GM18511 (cell line): ENCODE measurements at regions not wholly inside any gene's neighbourhood (a gene's known extent, or its start where the extent isn't known, plus 50 kb on each side); places are given as distances from the start of the nearest gene placed in this dataset.

ENCODE experiments used
- ATAC-seq: cut with Tn5 transposase; IDR thresholded peaks from one replicate; pipeline ENCODE4 v1.9.1; 2021; ENCODE audit warnings: mild to moderate bottlenecking, moderate library complexity; ENCODE audit not compliant: unreplicated experiment

DNA sequence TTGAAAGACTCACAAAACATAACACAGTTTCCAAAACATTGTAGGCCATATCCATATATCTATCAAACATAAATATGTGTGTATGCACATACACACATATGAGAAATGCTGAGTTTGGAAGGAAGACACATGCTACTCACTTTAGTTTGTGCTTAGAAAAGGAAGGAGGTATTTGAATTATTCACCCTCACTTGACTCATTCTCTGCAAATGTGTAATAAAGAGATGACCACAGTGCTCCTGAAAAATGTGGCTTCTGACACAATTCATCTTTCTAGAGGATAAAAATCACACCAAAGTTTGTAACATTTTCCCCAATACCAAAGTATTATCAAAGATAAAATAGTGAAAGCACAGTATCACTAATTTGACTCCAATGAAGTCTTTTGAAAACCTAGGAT lies 950.1 kb downstream of the FAT4 start:
- ATAC-seq, result no peak

DNA sequence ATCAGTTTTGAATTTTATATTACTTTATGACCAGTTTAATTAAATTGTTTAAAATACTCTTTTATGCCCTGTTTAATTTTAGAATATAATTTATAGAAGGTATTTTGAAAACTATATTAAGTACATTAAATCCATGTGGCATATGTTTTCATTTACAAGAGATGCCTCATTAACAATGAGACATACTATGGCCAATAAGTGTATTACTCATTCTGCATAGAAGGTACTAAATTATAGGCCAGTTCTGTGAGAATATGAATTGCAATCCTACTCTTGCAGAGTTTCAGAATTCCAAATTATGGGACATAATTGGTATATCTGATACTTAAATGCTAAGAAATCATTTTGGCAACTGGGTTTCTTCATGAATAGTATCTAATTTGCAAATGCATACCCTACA lies 951.1 kb downstream of the FAT4 start:
- ATAC-seq, result no peak

DNA sequence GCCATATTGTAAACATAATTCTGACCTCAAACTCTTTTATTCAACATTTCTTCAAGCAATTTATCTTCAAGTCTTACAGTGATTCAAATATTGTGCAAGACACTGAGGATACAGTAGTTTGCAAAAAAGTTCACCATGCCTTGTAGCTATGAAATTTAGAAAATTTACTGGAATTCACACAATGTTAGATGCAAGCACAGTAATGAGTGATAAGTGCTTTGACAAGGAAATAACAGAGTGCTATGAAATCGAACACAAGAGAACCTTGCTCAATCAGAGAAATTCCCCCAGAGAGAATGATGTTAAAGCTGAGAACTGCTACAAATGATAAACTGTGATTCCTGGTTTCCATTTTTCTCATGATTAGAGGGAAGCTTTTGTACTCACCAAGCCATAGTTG lies 952.9 kb downstream of the FAT4 start:
- ATAC-seq, result no peak

DNA sequence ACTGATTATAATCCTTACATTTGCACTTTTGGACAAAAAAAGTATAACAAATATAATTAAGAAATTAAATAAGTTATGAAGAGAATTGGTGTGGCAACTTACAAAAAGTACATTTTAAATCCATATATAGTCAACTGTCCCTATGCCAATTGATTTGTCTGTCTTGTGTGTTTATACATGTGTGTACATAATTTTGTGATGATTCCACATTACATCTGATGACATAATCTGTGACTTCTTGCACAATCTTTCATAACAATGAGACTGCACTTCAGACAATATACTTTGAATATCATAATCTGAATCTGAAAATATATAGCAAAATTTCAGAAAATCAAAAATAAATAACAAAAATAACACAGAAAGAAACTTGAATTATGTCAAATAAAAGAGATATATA lies 953.4 kb downstream of the FAT4 start:
- ATAC-seq, result no peak

DNA sequence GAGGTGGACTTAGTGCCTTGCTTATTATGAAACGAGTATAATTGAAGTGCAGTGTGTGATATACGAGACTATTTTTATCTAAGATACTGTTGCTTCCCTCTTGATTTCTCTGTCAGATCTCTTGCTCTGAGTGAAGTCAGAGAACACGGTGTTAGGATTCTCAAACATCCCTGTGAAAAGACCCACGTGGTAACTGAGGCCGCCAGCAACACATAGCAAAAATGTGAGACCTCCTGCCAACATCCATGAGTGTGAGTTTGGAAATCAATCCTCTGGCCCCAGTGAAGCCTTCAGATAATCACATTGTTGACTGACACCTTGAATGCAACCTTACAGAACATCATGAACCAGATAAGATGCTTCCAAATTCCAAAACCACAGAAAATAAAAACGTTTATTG lies 954.4 kb downstream of the FAT4 start:
- no peak for ATAC-seq

DNA sequence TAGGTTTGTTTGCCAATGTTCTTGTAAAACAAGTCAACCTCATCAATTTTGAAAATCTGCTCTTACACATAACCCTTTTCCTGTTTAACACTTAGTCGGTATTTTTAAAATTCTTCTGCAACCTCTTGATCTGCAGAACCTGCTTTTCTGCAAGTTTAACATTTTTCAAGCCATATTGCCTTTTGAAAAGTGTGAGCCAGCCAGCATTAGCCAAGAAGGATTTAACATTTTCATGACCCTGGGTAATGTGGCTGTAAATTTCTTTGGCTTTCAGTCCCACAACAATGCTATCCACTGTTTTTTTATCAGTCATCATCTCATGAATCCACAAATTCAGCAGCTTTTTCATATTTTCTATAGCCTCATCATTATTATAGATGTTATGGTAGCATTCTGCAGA lies 956.5 kb downstream of the FAT4 start:
- no peak for ATAC-seq

DNA sequence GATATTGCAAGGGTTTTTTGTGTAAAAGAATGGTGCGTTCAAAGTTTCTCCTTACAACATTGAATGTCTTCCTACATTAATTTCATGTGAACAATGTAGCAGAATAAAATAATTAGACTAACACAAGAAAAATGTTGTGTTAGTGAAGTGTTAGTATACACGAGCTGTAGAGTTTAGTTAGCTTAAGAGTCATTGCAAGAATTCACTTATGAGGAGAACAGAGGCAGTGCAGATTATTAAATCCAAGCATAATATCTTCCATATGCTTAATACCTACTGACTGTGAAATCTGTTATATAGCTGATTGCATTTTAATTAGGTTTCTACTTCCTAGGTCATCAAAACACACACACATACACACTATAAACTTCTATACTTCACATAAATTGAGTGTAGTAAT lies 959.0 kb downstream of the FAT4 start:
- ATAC-seq, result no peak

DNA sequence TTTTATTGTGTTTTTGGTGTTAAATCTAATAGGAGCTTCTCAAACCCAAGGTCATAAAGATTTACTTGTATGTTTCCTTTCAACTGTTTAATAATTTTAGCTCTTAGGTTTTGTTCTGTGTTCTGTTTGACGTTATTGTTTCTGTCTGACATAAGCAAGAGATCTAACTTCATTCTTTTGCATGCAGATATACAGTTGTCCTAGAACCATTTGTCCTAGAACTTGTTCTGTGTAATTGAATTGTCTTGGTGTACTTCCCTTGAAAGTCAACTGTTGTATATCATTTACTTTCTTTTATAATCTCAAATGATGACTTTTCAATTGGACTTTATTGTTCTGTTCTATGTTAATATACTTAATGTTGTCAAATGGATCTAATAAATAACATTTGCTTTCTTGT lies 977.1 kb downstream of the FAT4 start:
- no peak for ATAC-seq

DNA sequence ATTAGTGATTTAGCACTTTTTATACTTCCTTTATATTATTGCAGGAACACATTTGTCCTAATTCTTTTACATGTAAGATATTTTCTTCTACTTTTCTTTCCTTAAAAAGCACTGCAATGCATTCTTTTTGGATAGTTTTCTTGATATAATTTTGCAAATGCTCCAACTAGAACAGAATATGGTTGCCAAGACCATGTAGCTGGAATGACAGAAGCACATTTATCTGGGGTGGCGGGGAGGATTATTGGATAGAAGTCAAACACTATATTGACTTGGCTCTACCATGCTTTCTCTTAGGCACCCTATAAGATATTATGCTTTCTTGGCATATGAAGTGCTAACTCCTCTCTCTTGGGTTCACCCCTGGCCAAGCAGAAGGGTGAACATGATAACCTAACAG lies 983.5 kb downstream of the FAT4 start:
- no peak for ATAC-seq

DNA sequence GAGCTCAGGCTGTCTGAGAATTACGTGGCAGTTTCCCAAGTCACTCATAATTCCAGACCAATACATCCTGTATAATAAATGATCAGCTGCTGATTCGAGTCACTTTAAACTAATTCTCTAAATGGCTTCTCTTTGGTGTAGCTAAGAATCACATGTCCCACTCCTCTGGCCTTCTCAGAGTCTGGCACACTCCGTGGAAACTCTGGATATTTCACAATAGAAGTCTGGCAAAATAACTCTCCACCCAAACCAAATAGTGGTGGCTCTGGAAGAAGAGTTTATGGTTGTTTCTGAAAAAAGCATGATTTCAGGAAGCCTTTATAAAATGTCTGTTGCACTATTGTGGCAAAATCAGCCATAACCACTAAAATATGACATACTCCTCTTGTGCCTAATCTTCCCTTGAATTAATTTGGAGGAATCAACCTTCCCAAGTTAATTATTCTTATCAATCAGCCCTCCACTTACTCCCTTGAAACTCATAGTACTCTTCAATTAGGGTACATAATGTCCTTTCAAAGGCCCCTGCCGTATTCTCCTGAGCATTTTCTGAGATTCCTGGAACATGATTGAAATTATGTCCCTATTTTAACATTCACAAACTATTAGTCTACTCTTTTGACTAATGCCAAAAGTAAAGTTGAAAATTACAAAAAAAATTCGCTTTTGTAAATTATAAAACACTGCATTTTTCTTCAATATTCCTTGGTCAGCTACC lies 991.6 kb downstream of the FAT4 start:
- ATAC-seq, result no peak

DNA sequence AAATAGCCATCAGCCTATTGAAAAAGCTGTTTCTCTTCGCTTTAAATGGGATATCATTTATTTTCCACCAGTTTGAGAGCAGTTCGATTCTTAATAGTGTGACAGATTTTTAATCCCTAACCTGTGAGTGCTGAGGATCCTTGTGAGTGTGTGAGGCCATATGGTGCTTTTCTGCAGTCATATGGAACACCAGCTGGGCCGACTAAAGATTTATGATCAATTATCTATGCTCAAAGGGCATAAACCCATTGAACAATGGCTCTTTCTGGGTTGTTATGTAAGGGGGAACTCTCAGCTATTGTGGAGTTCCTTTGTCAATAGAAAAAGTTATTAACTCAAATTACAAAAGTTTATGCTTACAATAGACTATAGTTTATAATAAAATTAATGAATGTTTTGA lies 1003.6 kb downstream of the FAT4 start:
- ATAC-seq, result no peak

DNA sequence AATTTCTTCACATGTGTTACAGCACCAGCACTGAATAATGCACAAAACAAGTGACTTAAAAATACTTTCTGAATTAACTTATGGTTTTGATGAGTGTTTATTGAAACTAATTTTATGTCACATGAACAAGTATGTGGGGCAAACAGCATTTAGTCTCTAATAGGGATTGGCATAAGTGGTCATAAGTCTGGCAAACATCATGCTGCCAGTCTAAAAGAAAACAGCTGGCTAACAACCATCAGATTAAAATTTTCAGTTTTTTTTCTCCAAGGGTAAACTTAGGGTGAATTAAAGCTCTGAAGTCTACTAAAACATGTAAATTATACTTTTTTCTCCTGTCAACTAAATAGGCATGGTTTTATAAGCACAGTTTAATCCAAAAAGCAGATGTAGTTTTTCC lies 1014.2 kb downstream of the FAT4 start:
- no peak for ATAC-seq

DNA sequence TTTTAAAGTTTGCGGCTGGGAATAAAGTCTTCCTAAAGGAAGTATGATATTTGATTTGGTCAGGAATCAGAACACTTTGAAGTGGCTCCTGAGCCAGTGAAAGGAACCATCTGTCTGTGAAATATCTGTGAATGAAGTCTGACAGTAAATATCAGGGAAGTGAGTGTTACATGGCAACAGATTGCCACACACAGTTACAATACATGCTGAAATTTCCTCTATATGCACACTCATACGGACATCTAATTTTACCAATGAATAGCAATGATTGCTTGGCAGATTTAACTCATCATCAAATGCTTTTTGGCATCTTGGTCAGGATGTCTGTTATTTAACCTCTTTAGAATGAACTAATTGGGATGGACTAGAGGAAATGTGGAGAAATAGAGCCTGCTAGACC lies 1023.8 kb downstream of the FAT4 start:
- ATAC-seq, result no peak

DNA sequence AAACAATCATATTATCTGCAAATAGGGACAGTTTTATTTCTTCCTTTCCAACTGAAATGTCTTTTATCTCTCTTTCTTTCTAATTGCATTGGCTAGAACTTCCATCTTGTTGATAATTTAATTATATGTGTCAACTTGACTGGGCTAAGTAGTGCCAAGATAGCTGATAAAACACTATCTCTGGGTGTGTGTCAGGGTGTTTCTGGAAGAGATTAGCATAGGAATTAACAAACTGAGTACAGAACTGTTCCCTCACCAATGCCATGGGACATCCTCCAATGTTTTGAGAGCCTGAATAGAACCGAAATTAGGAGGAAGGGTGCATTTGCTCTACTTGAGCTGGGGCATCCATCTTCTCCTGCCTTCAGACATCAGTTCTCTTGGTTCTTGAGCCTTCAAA lies 1027.2 kb downstream of the FAT4 start:
- no peak for ATAC-seq

DNA sequence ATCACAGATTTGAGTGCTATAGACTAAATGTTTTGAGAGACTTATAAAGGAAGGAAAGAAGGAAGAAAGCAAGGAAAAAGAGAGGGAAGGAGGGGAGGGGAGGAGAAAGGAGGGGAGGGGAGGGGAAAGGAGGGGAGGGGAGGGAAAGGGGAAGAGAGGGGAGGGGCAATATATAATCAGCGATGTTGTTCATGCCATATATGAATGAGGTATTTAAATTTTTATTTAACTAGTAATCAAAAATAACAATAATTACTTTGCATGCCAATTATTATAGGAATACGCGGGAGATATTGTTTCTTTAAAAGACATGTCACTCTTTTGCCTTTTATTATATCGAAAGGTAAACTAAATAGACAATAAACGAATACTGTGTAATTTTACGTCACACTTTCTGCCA lies 1029.7 kb downstream of the FAT4 start:
- no peak for ATAC-seq

DNA sequence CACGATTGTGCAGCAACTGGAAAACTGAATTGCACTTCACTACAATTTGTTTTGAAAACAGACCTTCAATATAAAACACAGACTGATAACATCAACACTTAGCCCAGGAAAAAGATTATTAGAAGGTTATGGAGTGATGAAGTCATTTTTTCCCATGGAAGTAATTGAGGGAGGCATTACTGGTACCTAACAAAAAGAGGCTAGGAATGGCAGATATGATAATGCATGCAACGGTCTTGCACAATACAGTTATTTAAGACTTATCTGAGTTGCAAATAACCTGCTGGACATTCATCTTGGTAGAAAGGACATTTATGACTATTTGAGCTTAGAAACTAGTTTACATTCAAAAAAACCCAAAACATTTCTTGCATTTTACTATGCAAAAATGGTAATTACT lies 1031.9 kb downstream of the FAT4 start:
- ATAC-seq, result no peak

DNA sequence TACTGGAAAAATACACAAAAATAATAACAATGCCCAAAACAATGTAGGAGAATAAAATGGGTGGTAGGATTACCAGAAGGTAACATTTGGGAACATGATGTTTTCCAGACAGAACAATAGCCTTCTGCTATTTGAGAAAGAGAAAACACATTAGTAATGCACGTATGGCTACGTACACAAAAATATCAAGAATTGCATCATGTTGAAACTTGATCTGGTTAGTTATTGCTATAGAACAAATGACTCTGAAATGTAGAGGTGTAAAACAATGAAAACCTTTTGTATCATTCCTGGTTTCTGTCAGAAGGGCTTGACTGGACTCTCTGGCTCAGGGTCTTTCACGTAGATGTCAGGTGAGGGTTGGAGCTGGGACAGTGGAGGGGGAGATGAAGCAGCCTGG lies 1040.0 kb downstream of the FAT4 start:
- ATAC-seq, result no peak

DNA sequence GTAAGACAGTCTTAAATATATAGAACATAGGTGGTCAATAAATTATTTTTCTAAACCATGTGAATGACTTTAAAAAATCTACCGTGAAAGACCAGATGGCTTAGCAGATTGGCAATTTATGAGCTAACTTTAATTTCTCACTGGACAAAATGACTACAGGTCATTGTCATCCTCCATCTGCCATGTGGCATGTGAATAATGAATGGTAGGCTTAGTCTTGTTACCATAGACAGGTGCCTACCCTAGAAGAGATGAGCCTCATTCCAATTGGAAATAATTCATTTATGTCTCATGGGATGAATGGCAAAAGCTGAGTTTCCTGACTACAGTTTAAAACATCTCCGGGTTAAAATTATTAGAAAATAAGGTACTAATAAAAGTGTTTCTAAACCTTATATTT lies 1043.3 kb downstream of the FAT4 start:
- no peak for ATAC-seq

DNA sequence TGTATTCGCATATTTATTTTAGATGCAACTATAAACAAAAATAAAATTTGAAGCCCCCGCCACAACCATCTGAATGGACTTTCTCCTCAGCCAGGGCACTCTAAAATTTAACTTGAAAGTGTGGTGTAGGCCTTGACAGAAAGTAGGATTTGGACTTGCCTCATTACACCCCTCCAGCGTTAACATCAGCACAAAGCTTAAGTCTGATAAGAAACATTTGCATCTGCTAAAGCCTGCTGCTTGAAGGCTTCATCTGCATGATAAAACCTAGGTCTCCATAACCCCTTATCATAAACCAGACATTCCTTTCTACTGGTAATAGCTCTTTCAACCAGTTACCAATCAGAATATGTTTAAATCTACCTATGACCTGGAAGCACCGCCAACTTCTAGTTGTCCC lies 1046.5 kb downstream of the FAT4 start:
- ATAC-seq, result no peak

DNA sequence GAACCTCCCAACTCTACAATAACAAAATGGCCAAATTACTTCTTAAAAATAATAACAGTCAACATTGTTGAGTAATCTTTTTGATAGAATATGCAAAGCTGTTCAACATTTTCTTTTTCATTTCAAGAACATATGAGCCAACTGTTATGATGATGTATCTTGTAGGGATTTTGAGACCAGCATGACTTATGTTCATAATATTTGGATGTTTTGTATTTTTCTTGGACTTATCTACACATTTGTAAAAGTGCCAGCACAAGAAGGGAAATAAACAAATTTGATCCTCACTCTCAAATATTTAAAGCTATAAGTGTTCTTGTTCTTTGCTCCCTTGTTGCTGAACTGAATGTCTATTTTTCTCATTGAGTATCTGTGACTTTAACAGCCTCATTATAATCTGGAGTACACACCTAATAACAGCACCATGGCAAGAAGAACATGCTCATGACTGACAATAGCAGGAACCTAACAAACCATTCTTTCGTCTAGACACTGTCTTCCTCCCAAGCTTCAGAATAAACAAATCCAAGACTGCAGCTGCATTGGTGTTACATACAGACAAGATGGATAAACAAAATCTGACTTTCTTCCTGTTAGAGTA lies 1049.7 kb downstream of the FAT4 start:
- no peak for ATAC-seq

DNA sequence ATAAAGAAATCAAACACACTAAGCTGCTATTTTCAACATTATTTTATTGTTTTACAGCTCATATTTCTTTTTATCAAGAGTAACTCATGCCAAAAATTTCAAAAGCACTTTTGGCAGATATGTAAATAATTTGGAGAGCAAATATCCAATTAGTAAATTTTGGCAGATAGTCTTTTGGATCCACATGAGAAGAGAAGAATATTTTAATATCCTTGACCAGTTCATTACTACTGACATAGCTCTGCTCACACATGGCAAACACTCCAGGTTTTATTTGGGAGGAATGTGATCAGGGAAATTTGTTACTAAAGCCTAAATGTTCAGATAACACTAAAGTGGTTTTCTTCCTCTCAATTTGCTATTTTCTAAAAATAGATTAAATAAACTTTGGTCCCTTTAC lies 1054.3 kb downstream of the FAT4 start:
- no peak for ATAC-seq

DNA sequence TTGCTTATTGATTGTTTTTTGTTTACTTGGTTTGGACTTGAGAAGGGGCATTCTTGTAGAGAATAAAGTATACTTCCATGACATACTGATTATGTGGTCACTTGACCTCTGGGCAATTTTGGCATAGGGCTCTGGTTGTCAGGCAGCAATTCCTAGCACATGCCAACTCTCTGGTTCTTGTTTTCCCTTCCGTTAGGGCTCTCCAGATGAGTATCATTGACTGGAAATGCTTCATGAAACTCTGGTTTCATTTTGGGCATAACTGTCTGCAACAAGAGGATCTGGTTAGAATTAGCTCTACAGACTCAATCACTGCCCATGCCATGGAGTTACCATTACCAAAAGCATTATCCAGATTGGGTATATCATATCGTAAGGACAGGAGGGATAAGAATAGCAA lies 1057.9 kb downstream of the FAT4 start:
- no peak for ATAC-seq

DNA sequence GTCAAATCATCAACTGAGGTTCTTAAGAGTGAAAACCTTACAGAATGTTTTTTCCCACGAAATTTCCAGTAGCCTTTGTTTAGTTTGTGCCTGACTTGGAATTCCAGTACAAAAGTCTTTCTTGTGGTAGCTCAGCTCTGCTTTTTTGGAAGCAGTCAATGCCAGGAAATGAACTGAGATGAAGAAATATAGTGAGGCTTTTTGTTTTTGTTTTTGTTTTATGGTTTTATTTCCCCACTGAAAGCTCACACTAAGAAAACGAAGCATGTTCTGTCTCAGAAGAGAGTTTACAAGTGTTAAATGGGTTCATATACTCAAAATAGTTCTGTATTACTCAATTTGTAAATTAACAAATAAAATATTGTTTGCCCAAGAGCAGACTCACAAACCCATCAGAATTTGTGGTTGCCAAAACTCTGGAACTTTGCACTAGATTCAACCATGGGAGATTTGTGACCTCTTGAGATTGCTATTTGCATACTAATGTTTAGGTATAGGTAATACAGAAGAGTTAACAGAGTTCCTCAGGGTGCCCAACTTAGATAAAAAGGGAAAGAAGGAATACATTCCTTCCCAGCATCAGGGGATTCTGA lies 1060.8 kb downstream of the FAT4 start:
- ATAC-seq, result no peak
